ENCODE measurements at regions not wholly inside any gene's neighbourhood (a gene's known extent, or its start where the extent isn't known, plus 50 kb on each side); places are given as distances from the start of the nearest gene placed in this dataset.

DNA sequence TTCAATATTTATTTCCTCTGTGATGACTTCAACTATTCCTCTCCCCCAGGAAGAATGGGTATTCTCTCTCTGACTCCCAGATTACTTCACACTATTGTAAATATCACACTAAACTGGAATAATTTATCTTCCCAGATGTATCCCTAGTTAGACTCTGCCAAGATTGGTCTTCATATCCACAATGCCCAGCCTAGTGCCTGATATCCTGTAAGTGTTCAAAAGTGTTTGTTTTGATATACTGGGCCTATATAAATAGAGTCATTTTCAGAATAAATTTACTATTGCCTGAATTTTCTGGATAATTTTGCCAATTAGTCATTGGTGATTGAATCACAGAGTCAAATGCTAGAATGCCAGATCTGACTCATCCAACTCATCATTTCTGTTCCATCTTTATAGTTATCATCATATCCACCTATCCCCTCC is 143.7 kb upstream of the TNC start:
- Mint-ChIP-seq H3K4me1 (ENCODE audit: low read depth) (no peaks in the 10 kb centered on the region), H3K9me3 (no peaks in the 10 kb centered on the region), H3K27ac (no peak overlapping the region), H3K36me3 (ENCODE audit: low read depth) (no peaks in the 10 kb centered on the region), H3K4me3 (no peak overlapping the region), H3K27me3 (ENCODE audit: low read depth) (no peaks in the 10 kb centered on the region)

DNA sequence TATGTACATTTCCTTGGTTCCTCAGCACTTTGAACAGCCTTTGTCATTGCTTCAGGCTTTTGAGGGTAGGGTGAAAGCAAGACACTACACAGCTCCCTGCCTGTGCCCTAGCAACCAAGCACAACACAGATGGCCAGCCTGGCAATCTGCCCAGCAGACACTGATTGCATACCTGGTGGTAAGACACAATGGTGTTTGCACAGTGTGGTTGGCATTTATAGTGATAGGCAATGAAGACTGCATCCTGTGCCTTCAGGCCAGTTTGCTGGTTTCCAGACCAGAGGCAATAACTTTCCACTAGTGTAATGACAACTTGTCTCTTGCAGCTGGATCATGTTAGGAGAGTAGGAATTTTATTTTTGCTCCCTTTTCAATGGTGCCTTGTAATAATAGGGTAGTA is 144.5 kb upstream of the TNC start:
- Mint-ChIP-seq H3K4me3 (no peak overlapping the region), H3K27me3 (ENCODE audit: low read depth) (no peaks in the 10 kb centered on the region), H3K4me1 (ENCODE audit: low read depth) (no peaks in the 10 kb centered on the region), H3K27ac (no peak overlapping the region), H3K36me3 (ENCODE audit: low read depth) (no peaks in the 10 kb centered on the region), H3K9me3 (no peaks in the 10 kb centered on the region)

DNA sequence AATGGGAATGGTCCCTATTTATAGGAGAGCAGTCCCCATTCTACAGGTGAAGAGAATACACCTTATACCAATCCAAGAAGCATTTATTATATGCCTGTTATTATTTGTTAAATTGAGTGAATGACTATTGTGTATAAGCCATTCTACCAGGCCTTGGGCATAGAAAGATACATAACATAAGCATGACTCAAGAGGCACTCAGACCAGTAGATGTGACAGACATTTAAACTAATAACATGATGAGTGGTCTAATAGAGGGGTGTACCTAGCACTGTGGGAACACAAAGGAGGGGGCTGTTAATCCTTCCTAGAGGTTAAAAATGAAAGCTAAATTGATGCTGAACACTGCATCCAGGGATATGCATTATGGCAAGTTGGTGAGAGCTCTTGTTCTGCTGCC is 145.0 kb upstream of the TNC start:
- Mint-ChIP-seq H3K4me3 (no peak overlapping the region), H3K27ac (no peak overlapping the region), H3K27me3 (ENCODE audit: low read depth) (no peaks in the 10 kb centered on the region), H3K4me1 (ENCODE audit: low read depth) (no peaks in the 10 kb centered on the region), H3K9me3 (no peaks in the 10 kb centered on the region), H3K36me3 (ENCODE audit: low read depth) (no peaks in the 10 kb centered on the region)

DNA sequence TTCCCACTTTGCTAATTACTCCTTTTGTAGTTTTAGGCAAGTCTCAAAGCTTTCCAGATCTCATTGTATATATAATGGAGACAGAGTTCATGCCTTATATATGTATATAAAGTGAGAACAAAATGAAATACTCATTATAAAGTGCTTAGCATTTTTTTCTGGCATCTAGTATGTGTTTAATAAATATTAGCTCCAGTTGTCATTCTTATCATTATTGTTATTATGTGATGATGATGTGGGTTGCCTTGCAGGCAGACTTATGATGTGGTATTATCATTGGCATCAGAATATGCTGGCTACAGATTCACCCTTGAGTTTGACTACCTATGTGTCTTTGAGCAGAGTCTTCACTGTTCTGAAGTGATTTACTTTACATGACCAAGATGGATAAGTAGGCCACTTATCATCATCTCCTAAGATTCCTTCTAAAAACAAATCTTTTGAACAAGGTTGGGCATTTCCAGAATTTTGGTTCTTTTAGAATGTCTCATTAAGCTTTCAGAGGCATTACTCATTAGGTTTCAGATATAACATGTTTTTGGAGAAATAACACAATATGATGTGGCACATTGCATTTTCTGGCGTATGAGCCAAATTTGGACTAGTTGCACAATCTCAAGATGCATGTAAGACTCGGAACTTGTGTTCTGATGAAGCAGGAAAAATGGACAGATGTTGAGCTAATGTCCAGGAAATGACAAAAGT is 145.6 kb upstream of the TNC start:
- Mint-ChIP-seq H3K36me3 (ENCODE audit: low read depth) (no peaks in the 10 kb centered on the region), H3K27ac (no peak overlapping the region), H3K9me3 (no peaks in the 10 kb centered on the region), H3K27me3 (ENCODE audit: low read depth) (no peaks in the 10 kb centered on the region), H3K4me1 (ENCODE audit: low read depth) (no peaks in the 10 kb centered on the region), H3K4me3 (no peak overlapping the region)

DNA sequence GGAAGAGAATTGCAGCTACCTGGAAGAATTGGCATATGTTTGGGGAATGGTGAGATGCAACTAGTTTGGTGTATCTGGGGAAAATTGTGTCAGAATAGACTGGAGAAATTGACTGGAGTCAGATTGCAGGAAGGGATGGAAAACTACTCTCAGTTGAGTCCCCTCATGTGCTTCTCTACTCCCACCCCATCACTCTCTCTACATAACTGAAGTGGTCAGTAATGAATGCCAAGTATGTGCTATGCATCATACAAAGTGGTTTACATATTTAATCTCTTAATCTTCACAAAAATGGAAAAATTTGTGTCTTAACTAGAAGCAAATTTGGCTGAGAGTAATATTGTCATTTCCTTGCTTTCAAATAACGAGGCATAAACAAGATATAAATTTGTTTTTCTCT is 146.4 kb upstream of the TNC start:
- Mint-ChIP-seq H3K4me3 (no peak overlapping the region), H3K36me3 (ENCODE audit: low read depth) (no peaks in the 10 kb centered on the region), H3K27ac (no peak overlapping the region), H3K4me1 (ENCODE audit: low read depth) (no peaks in the 10 kb centered on the region), H3K27me3 (ENCODE audit: low read depth) (no peaks in the 10 kb centered on the region), H3K9me3 (no peaks in the 10 kb centered on the region)

DNA sequence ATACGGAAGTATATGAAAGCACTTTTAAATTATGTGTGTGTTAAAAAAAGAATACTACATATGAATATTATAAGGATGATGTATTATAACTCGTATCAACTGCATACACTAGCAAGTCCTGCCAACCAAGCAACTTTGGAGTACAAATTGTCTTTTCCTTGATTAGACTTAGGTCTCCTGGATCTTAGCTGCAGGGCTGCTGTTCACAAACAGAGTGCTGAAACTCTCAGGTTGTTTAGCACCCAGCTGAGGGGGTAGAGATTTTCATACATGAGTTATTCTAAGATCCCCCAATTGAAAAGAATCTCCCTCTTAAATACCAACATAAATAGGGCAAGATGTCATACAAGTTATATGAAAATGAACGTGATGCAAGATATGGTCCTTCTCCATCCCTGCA is 149.8 kb upstream of the TNC start:
- Mint-ChIP-seq H3K36me3 (ENCODE audit: low read depth) (no peaks in the 10 kb centered on the region), H3K27ac (no peak overlapping the region), H3K4me1 (ENCODE audit: low read depth) (no peaks in the 10 kb centered on the region), H3K4me3 (no peak overlapping the region), H3K9me3 (no peaks in the 10 kb centered on the region), H3K27me3 (ENCODE audit: low read depth) (peaks cover 5% of the 10 kb centered on the region)

DNA sequence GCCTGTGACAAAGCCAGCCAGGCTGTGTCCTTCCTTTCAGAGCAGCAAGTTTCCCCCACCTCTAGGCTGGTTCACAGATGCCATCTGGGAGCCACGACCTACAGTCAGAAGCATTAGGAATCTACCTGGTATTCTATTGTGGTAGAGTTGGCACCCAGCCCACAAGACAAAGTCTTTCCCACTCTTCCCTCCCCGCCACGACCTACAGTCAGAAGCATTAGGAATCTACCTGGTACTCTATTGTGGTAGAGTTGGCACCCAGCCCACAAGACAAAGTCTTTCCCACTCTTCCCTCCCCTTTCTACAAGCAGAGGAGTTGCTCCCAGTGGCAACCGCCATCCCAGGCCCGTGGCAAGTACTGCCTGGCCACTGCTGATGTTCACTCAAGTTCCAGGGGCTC is 157.8 kb upstream of the TNC start:
- Mint-ChIP-seq H3K4me1 (ENCODE audit: low read depth) (no peaks in the 10 kb centered on the region), H3K36me3 (ENCODE audit: low read depth) (no peaks in the 10 kb centered on the region), H3K27ac (no peak overlapping the region), H3K27me3 (ENCODE audit: low read depth) (peaks cover 9% of the 10 kb centered on the region), H3K9me3 (no peaks in the 10 kb centered on the region), H3K4me3 (no peak overlapping the region)

DNA sequence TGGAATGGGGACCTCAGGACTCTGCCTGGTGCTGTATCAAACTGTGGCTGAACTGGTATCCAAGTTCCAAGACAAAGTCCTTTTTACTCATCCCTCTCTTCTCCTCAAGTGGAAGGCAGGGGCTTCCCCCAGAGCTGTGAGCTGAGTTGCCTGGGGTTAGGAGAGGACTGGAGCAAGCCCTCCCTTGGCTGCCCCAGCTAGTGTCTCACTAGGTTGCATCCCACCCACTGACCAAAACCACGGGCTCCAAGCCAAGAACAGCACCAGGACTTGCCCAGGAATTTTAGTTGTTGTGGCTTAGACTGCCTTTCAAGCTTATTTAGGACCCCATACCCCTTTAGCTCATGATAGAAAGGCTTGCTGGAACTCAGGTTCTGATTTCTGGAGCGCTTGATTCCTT is 158.7 kb upstream of the TNC start:
- Mint-ChIP-seq H3K9me3 (no peaks in the 10 kb centered on the region), H3K4me1 (ENCODE audit: low read depth) (no peaks in the 10 kb centered on the region), H3K4me3 (no peak overlapping the region), H3K27ac (no peak overlapping the region), H3K27me3 (ENCODE audit: low read depth) (peaks cover 7% of the 10 kb centered on the region), H3K36me3 (ENCODE audit: low read depth) (no peaks in the 10 kb centered on the region)

DNA sequence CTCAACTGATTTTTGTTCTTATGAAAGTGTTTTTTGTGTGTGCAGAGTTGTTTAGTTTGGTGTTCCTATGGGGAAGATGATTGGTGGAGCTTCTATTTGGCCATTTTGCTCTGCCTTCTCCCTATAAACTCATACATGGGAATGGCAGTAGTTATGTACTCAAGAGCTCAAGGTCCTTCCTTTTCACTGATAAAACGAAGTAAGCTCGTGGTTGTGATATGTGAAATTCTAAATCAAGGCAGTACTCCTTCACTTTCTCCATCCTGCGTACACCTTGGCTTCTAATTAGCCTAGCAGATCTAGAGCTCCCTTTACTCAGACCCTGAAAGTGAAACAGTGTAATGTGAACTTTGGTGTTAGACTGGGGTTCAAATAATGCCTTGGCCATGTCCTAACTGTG is 159.3 kb upstream of the TNC start:
- Mint-ChIP-seq H3K9me3 (no peaks in the 10 kb centered on the region), H3K27me3 (ENCODE audit: low read depth) (peaks cover 10% of the 10 kb centered on the region), H3K4me1 (ENCODE audit: low read depth) (no peaks in the 10 kb centered on the region), H3K27ac (no peak overlapping the region), H3K4me3 (no peak overlapping the region), H3K36me3 (ENCODE audit: low read depth) (no peaks in the 10 kb centered on the region)

DNA sequence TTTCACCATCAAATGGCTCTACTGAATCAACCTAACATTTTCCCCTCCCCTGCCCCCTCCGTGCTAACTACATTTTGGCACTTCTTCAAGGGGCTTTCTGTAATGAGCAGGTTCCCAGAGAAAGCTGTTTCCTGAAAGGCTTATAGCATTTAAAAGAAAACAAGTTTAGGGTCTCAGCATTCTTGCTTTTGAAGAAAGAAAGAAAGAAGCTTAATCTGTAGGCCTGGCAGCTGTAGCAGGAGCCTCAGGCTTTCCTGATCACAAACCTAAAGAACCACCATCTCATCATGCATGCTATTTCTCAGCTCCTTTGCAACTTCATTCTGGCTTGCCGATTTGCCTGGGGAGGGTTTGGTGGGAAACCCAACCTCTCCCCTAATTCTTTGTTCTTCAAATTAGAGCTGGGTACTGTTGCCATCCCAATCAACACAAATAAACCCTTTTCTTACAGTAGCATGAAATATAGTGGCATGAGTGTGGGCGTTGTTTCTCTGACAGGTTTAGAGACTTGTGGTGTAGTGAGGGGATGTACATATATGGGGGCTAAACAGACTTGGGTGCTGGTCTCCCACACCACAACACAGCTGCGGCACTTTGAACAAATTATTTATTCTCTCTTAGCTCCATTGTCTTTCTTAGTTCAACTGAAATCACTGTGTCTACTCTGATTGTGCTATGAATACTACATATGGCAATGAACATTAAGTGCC is 160.5 kb upstream of the TNC start:
- Mint-ChIP-seq H3K27ac (no peak overlapping the region), H3K27me3 (ENCODE audit: low read depth) (peaks cover 10% of the 10 kb centered on the region), H3K4me3 (no peak overlapping the region), H3K36me3 (ENCODE audit: low read depth) (no peaks in the 10 kb centered on the region), H3K9me3 (no peaks in the 10 kb centered on the region), H3K4me1 (ENCODE audit: low read depth) (no peaks in the 10 kb centered on the region)

DNA sequence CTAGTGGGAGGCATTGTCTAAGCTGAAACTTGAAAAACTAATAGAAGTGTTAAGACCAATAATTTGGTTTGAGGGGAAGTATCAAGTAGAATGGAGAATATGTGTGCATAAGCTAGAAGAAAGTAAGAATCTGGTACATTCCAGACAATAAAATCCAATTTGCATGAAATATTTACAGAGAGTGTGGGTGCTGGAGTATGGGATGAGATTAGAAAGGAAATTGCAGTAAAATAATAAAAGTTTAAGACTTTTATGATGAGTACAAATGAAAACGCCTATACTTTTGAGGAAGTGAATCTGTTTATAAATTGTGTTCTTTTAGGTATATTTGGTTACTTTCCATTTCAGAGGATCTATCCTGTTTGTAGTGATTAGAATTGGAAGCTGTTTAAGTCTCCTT is 165.4 kb upstream of the TNC start:
- Mint-ChIP-seq H3K4me3 (no peak overlapping the region), H3K27ac (no peak overlapping the region), H3K36me3 (ENCODE audit: low read depth) (no peaks in the 10 kb centered on the region), H3K4me1 (ENCODE audit: low read depth) (no peaks in the 10 kb centered on the region), H3K9me3 (no peaks in the 10 kb centered on the region), H3K27me3 (ENCODE audit: low read depth) (peaks cover 6% of the 10 kb centered on the region)

DNA sequence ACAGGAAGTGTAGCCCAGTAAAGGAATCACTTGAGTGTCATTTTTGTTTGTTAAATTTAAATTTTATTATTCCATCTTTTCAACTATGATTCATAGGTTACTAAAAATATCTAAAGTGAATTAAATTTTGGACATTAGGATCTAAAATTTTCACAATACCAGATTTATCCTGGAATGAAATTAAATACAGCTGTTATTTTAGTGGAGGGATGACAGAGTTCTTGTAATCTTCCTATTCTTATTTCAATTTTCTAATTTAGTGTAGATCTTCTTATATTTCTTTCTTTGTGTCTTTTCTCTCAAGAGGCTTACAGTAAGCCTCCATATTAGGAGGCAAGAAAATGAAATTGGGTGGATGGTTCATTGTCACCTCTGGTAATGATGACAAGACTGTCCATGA is 167.9 kb upstream of the TNC start:
- peaks cover 6% of the 10 kb centered on the region for H3K27me3 Mint-ChIP-seq (ENCODE audit: low read depth)
- no peaks in the 10 kb centered on the region for H3K36me3 Mint-ChIP-seq (ENCODE audit: low read depth)
- H3K27ac Mint-ChIP-seq: no peak overlapping the region
- H3K4me3 Mint-ChIP-seq: no peak overlapping the region
- H3K9me3 Mint-ChIP-seq: no peaks in the 10 kb centered on the region
- H3K4me1 Mint-ChIP-seq (ENCODE audit: low read depth): no peaks in the 10 kb centered on the region

DNA sequence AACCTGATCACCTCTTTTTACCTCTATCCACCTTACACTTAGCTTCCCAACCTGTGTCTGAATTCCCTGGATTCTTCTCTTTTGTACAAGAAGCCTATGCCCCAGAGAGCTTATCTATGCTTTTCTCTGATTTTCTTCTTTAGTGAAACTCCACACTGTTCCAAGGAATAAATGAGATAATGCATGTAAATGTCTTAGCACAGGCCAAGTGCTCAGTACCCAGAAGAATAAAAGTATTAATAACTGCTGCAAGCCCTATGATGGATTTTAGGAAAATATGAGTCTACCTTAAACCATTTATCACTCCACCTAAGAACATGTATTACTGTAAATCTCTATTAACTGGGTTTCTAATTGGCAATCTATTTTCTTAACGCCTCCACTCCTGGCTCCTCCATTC is 168.5 kb upstream of the TNC start:
- H3K27me3 Mint-ChIP-seq (ENCODE audit: low read depth): peaks cover 6% of the 10 kb centered on the region
- H3K27ac Mint-ChIP-seq: no peak overlapping the region
- H3K36me3 Mint-ChIP-seq (ENCODE audit: low read depth): no peaks in the 10 kb centered on the region
- H3K4me1 Mint-ChIP-seq (ENCODE audit: low read depth): no peaks in the 10 kb centered on the region
- no peak overlapping the region for H3K4me3 Mint-ChIP-seq
- no peaks in the 10 kb centered on the region for H3K9me3 Mint-ChIP-seq

DNA sequence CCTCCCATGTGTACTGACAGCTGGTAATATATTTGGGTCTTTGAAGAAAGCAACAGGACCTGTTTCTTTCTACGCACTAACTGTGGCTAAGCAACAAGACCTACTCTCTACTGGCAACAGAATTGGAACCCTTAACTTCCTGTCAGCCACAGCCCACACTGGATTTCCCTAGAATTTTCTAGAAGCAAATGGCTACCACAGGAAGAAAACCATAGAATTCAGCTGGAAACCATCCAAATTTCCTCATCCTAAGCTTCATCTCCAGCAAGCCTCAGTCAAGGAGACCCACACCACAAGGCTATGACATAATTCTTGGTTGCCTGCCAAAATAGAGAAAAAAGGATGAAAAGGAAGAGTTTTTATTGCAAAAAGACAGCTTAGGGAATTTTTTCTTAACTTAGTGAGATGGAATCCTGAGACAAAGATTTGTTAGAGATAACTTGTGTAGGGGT is 171.8 kb upstream of the TNC start:
- H3K9me3 Mint-ChIP-seq: no peaks in the 10 kb centered on the region
- H3K4me1 Mint-ChIP-seq (ENCODE audit: low read depth): no peaks in the 10 kb centered on the region
- H3K4me3 Mint-ChIP-seq: no peak overlapping the region
- H3K36me3 Mint-ChIP-seq (ENCODE audit: low read depth): no peaks in the 10 kb centered on the region
- no peaks in the 10 kb centered on the region for H3K27me3 Mint-ChIP-seq (ENCODE audit: low read depth)
- H3K27ac Mint-ChIP-seq: no peak overlapping the region

DNA sequence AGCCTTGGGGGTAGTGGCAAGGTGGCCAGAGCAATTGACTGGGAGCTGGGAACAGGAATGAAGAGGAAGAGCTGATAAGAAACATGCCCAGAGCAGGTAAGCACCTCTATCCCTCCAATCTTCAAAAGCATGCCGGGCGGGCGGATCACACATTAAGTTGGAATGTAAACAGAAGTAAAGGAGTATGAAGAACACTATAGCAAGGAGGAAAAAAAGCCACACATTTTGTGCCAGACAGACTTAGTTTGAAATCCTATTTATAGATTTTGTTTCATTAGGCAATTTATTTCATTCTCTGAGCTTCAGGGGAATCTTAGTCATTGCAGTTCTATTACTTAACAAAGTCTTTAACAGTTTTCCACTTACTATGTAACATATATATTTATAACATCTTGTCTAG is 173.9 kb upstream of the TNC start:
- Mint-ChIP-seq H3K4me1 (ENCODE audit: low read depth) (no peaks in the 10 kb centered on the region), H3K27me3 (ENCODE audit: low read depth) (no peaks in the 10 kb centered on the region), H3K4me3 (no peak overlapping the region), H3K27ac (no peak overlapping the region), H3K36me3 (ENCODE audit: low read depth) (no peaks in the 10 kb centered on the region), H3K9me3 (no peaks in the 10 kb centered on the region)
